Adrenal gland (tissue), 9 donors: ENCODE measurements at regions not wholly inside any gene's neighbourhood (a gene's known extent, or its start where the extent isn't known, plus 50 kb on each side); places are given as distances from the start of the nearest gene placed in this dataset.
A peak's percentile ranks its signal among the peaks of the same experiment; 100 is the strongest.

ENCODE experiments used
- DNase-seq, 7 donors: peaks; one replicate each; pipeline ENCODE4 v3.0.0-alpha.2; 2019 to 2020
- H3K27ac ChIP-seq, 5 donors: fragments of 200-600 bp; sonication (generic) in 4 of 5; 1 replicate in 3 of 5; 2 replicates in 2 of 5; pipeline versions ENCODE4 v1.5.1 to v1.8.0; 2016 to 2020; ENCODE audit warnings: mild to moderate bottlenecking in 1 of 5
- H3K27me3 ChIP-seq: fragments of 200-600 bp; 2 replicates; pipeline ENCODE4 v1.8.0; 2021
- H3K36me3 ChIP-seq, 2 donors: fragments of 200-600 bp; replicated peaks in 1 of 2; 1 replicate in 1 of 2; 2 replicates in 1 of 2; pipeline versions ENCODE4 v1.5.1 to v1.8.0; 2018 to 2022
- H3K4me1 ChIP-seq, 2 donors: fragments of 200-600 bp; replicated peaks in 1 of 2; 1 replicate in 1 of 2; 2 replicates in 1 of 2; pipeline versions ENCODE4 v1.5.1 to v1.8.0; 2018 to 2021
- H3K4me3 ChIP-seq, 4 donors: fragments of 200-600 bp; sonication (generic) in 3 of 4; one replicate each; pipeline ENCODE4 v1.5.1; 2016 to 2018
- H3K9me3 ChIP-seq, 3 donors: fragments of 200-600 bp; sonication (generic) in 1 of 3; replicated peaks in 1 of 3; 1 replicate in 2 of 3; 2 replicates in 1 of 3; pipeline versions ENCODE4 v1.5.1 to v1.8.0; 2016 to 2021
- CTCF ChIP-seq, 6 experiments: fragments of 450-650 bp in 4 of 6; fragments of 200-600 bp in 2 of 6; sonication (generic) in 1 of 6; IDR thresholded peaks; 1 replicate in 5 of 6; 2 replicates in 1 of 6; pipeline versions ENCODE4 v1.5.1 to v1.8.0; 2016 to 2021; ENCODE audit warnings: antibody characterized with exemption in 6 of 6, mild to moderate bottlenecking in 2 of 6, moderate library complexity in 1 of 6
- POLR2A ChIP-seq, 2 donors: fragments of 450-650 bp; IDR thresholded peaks; one replicate each; pipeline ENCODE4 v1.6.1; 2017; ENCODE audit warnings: antibody characterized with exemption in 2 of 2, mild to moderate bottlenecking in 2 of 2, moderate library complexity in 1 of 2
- WGBS, 4 donors: extraction: QIAGEN DNeasy Blood & Tissue Kit in 2 of 4; methylation state at CpG; one replicate each; pipeline versions ENCODE4 v1.1.5 to v1.1.7; 2013 to 2017; 5-methylcytosine and 5-hydroxymethylcytosine counted together
- intact Hi-C, 2 donors: fragments of 100-400 bp; cut with DNase I; formaldehyde crosslinking; loops; one replicate each; pipeline versions ENCODE4 v1.14.1 to v1.15.0; 2022 to 2023
- donor health status: healthy with polysubstance abuse.
- donor health status: Bipolar disorder and iron deficiency.
- donor health status: DM: yes; HTN: yes; CAD: no.
- donor health status: DM: no; HTN: no; CAD: no.
- donor health status: DM: no; HTN: no; CAD: no.

DNA sequence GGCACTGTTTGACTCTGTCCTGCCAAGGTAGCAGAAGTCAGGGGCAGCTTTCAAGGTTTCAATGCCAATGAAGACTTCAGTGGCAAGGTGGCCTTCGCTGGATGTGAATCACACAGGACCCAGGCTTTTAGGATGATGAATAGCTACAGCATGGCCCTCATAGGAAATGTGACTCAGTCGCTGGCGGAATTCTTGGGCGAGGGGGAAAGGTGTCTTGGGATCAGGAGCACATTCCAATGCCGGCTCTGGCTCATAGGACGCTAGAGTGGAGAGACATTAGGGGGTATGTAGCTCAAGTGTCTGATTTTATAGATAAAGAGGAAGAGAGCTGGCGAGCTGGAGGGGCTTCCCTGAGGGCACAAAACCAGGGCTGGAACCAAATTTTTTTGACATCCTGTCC, 68.6 kb downstream of the SMIM21 start:
- no peak overlapping the region for H3K4me3 ChIP-seq
- H3K4me1 ChIP-seq = no peaks in the 10 kb centered on the region
- intact Hi-C loops = no loop called here
- WGBS, 4 donors = 38 to 66% (median 48%) methylated on average over 7 of the region's 7 CpGs
- no peak overlapping the region for H3K27ac ChIP-seq
- H3K36me3 ChIP-seq = no peaks in the 10 kb centered on the region
- peaks cover 5% of the 10 kb centered on the region for H3K27me3 ChIP-seq
- TF ChIP-seq CTCF (IDR thresholded peaks at IDR 0.05) (no peak), POLR2A (IDR thresholded peaks at IDR 0.05) (no peak)
- no peaks in the 10 kb centered on the region for H3K9me3 ChIP-seq
- DNase-seq = peak; percentile 53 to 80 (median 61)

DNA sequence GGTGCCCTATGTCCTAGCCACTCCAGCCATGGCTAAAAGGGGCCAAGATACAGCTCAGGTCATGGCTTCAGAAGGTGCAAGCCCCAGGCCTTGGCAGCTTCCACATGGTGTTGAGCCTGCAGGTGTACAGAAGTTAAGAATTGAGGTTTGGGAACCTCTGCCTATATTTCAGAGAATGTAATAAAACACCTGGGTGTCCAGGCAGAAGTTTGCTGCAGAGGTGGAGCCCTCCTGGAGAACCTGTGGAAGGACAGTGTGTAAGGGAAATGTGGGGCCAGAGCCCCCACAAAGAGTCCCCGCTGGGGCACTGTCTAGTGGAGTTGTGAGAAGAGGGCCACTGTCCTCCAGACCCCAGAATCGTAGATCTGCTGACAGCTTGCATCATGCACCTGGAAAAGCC, 74.1 kb downstream of the SMIM21 start:
- no peak overlapping the region for H3K4me3 ChIP-seq
- H3K4me1 ChIP-seq = no peaks in the 10 kb centered on the region
- no peaks in the 10 kb centered on the region for H3K36me3 ChIP-seq
- TF ChIP-seq POLR2A (IDR thresholded peaks at IDR 0.05) (no peak), CTCF (IDR thresholded peaks at IDR 0.05) (no peak)
- no peaks in the 10 kb centered on the region for H3K27me3 ChIP-seq
- peaks cover 0 to 9% (median 0%) of the 10 kb centered on the region in 3 donors for H3K9me3 ChIP-seq
- no peak overlapping the region for H3K27ac ChIP-seq
- DNase-seq = no peak
- 47 to 72% (median 58%) methylated on average over 2 of the region's 2 CpGs for WGBS, 4 donors
- intact Hi-C loops = no loop called here

DNA sequence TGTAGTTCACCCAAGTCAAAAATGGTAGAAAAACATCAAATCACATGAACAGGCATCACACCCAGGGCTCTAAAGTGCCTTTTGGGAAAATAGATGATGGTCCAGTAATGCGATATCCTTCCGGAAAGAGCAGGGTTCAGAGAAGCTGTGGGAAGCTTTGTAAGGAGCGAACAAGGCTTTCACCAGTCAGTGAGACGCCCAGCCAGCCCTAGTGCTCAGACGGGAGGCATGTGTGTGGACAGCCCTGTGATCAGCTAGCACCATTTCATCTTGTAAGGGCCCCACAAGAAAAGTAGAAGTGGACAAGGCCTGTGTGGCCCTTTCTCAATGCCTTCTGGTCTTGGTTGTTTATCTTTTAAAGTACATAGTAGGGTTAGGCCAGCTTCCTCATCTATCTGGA, 76.1 kb downstream of the SMIM21 start:
- no peaks in the 10 kb centered on the region for H3K4me1 ChIP-seq
- intact Hi-C loops = no loop called here
- no peaks in the 10 kb centered on the region for H3K36me3 ChIP-seq
- DNase-seq = no peak
- H3K9me3 ChIP-seq = peaks cover 0 to 9% (median 0%) of the 10 kb centered on the region in 3 donors
- WGBS, 4 donors = 85 to 96% (median 91%) methylated on average over 5 of the region's 5 CpGs
- H3K27ac ChIP-seq = no peak overlapping the region
- H3K27me3 ChIP-seq = no peaks in the 10 kb centered on the region
- no peak overlapping the region for H3K4me3 ChIP-seq
- TF ChIP-seq CTCF (IDR thresholded peaks at IDR 0.05) (no peak), POLR2A (IDR thresholded peaks at IDR 0.05) (no peak)

DNA sequence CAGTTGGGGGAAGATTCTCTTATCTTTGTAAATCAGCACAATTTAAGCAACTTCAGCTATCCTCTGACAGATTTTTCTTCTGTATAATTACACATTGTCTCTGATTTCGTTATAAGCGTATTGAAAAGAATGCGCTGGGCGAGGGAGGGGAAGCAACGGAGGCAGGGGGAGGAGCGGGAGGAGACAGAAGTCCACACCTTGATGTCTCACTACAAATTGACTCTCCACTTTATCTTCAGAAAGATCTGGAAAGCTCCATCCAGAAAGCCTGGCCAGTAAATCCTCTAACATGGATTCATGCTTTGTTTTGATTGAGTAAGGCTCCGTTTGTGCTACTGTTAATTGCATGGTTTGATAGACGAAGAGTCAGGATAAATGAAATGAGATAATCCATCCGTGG, 76.6 kb downstream of the SMIM21 start:
- H3K9me3 ChIP-seq = peaks cover 0 to 9% (median 0%) of the 10 kb centered on the region in 3 donors
- no peak overlapping the region for H3K4me3 ChIP-seq
- H3K4me1 ChIP-seq = no peaks in the 10 kb centered on the region
- DNase-seq = no peak
- whole genome bisulfite sequencing, 4 donors = 72 to 81% (median 75%) methylated on average over 9 of the region's 9 CpGs
- no peaks in the 10 kb centered on the region for H3K27me3 ChIP-seq
- TF ChIP-seq POLR2A (IDR thresholded peaks at IDR 0.05) = no peak
- no peak for TF ChIP-seq CTCF (IDR thresholded peaks at IDR 0.05)
- no peak overlapping the region for H3K27ac ChIP-seq
- intact Hi-C loops = no loop called here
- H3K36me3 ChIP-seq = no peaks in the 10 kb centered on the region
